CD14-positive monocyte (primary cell): ENCODE measurements at regions not wholly inside any gene's neighbourhood (a gene's known extent, or its start where the extent isn't known, plus 50 kb on each side); places are given as distances from the start of the nearest gene placed in this dataset.

Experiments
- DNase-seq, 3 donors: peaks; one replicate each; pipeline ENCODE4 v3.0.0-alpha.2; 2011 to 2022
- H2AFZ ChIP-seq: 2 replicates; pipeline ENCODE4 v1.6.0; 2012; ENCODE audit warnings: mild to moderate bottlenecking, low read depth, low read length, inconsistent platforms; ENCODE audit not compliant: insufficient read depth, poor library complexity, severe bottlenecking
- H3K27ac ChIP-seq, 2 donors: 1 replicate in 1 of 2; 2 replicates in 1 of 2; pipeline ENCODE4 v1.5.1; 2012 to 2013; ENCODE audit warnings: low read length in 2 of 2, control low read depth in 1 of 2, inconsistent platforms in 1 of 2, low read depth in 1 of 2, mild to moderate bottlenecking in 1 of 2
- H3K27me3 ChIP-seq, 2 donors: one replicate each; pipeline versions ENCODE4 v1.6.0 to v1.6.1; 2011 to 2013; ENCODE audit warnings: low read length in 2 of 2; ENCODE audit not compliant: control insufficient read depth in 2 of 2, insufficient read depth in 2 of 2
- H3K36me3 ChIP-seq, 2 donors: replicated peaks in 1 of 2; 1 replicate in 1 of 2; 2 replicates in 1 of 2; pipeline versions ENCODE4 v1.5.1 to v1.6.1; 2012 to 2013; ENCODE audit warnings: low read length in 2 of 2, control low read depth in 1 of 2, inconsistent platforms in 1 of 2, mild to moderate bottlenecking in 1 of 2; ENCODE audit not compliant: insufficient read depth in 2 of 2, control insufficient read depth in 1 of 2
- H3K4me1 ChIP-seq, 2 donors: 1 replicate in 1 of 2; 2 replicates in 1 of 2; pipeline versions ENCODE4 v1.5.1 to v1.6.1; 2012 to 2013; ENCODE audit warnings: low read length in 2 of 2, control low read depth in 1 of 2, inconsistent platforms in 1 of 2, mild to moderate bottlenecking in 1 of 2, moderate library complexity in 1 of 2; ENCODE audit not compliant: insufficient read depth in 2 of 2, control insufficient read depth in 1 of 2
- H3K4me2 ChIP-seq: replicated peaks from 2 replicates; pipeline ENCODE3; 2012; ENCODE audit warnings: low read length, moderate library complexity, mild to moderate bottlenecking; ENCODE audit not compliant: poor library complexity, severe bottlenecking; ENCODE audit errors: extremely low read depth
- H3K4me3 ChIP-seq, 3 experiments: fragments of 200-600 bp in 1 of 3; sonication (generic) in 1 of 3; replicated peaks in 1 of 3; 1 replicate in 2 of 3; 2 replicates in 1 of 3; pipeline ENCODE4 v1.5.1; 2011 to 2013; ENCODE audit warnings: low read length in 3 of 3, mild to moderate bottlenecking in 3 of 3, control low read depth in 2 of 3, low read depth in 2 of 3, inconsistent platforms in 1 of 3, moderate library complexity in 1 of 3
- H3K79me2 ChIP-seq: 2 replicates; pipeline ENCODE4 v1.6.0; 2012; ENCODE audit warnings: mild to moderate bottlenecking, control low read depth, inconsistent platforms, low read length, moderate library complexity; ENCODE audit not compliant: insufficient read depth
- H3K9ac ChIP-seq: 2 replicates; pipeline ENCODE4 v1.6.0; 2017; ENCODE audit warnings: low read length, mild to moderate bottlenecking; ENCODE audit not compliant: insufficient read depth, poor library complexity, severe bottlenecking
- H3K9me3 ChIP-seq, 2 donors: replicated peaks in 1 of 2; 1 replicate in 1 of 2; 2 replicates in 1 of 2; pipeline versions ENCODE4 v1.5.1 to v1.6.1; 2012 to 2013; ENCODE audit warnings: low read length in 2 of 2, control low read depth in 1 of 2; ENCODE audit not compliant: control insufficient read depth in 1 of 2, insufficient read depth in 1 of 2
- H4K20me1 ChIP-seq: 2 replicates; pipeline ENCODE4 v1.6.0; 2012; ENCODE audit warnings: mild to moderate bottlenecking, low read length, control low read depth, moderate library complexity; ENCODE audit not compliant: insufficient read depth
- H3K27ac Mint-ChIP-seq, 7 donors: one replicate each; pipeline ENCODE4 v1.8.0; 2020; ENCODE audit warnings: mild to moderate bottlenecking in 7 of 7, mixed read lengths in 7 of 7, moderate library complexity in 6 of 7, inconsistent platforms in 2 of 7
- H3K27me3 Mint-ChIP-seq, 3 donors: one replicate each; pipeline ENCODE4 v1.8.0; 2021 to 2022; ENCODE audit warnings: low read depth in 3 of 3, mild to moderate bottlenecking in 3 of 3, mixed read lengths in 3 of 3, moderate library complexity in 3 of 3, inconsistent platforms in 1 of 3
- H3K36me3 Mint-ChIP-seq, 2 donors: one replicate each; pipeline ENCODE4 v1.8.0; 2020; ENCODE audit warnings: mixed read lengths in 2 of 2, inconsistent platforms in 1 of 2, mild to moderate bottlenecking in 1 of 2
- H3K4me1 Mint-ChIP-seq: one replicate; pipeline ENCODE4 v1.8.0; 2020; ENCODE audit warnings: mild to moderate bottlenecking, mixed read lengths
- H3K4me3 Mint-ChIP-seq, 2 donors: one replicate each; pipeline ENCODE4 v1.8.0; 2020; ENCODE audit warnings: mild to moderate bottlenecking in 2 of 2, mixed read lengths in 2 of 2, moderate library complexity in 1 of 2
- H3K9me3 Mint-ChIP-seq, 7 donors: one replicate each; pipeline ENCODE4 v1.8.0; 2020 to 2022; ENCODE audit warnings: mixed read lengths in 7 of 7, mild to moderate bottlenecking in 6 of 7, moderate library complexity in 6 of 7, inconsistent platforms in 2 of 7
- WGBS: methylation state at CpG from one replicate; pipeline ENCODE4 v1.1.5; 2013; ENCODE audit warnings: missing lambda C conversion rate; ENCODE audit not compliant: insufficient coverage; 5-methylcytosine and 5-hydroxymethylcytosine counted together
- intact Hi-C, 2 donors: fragments of 100-400 bp; cut with micrococcal nuclease; formaldehyde crosslinking; loops; one replicate each; pipeline versions ENCODE4 v1.15.0 to v1.15.1; 2023
- TF ChIP-seq, protein P1 (sequence below): fragments of 200-600 bp; IDR thresholded peaks from one replicate; pipeline ENCODE4 v1.8.0; 2022; ENCODE audit warnings: antibody characterized with exemption, mild to moderate bottlenecking

DNA sequence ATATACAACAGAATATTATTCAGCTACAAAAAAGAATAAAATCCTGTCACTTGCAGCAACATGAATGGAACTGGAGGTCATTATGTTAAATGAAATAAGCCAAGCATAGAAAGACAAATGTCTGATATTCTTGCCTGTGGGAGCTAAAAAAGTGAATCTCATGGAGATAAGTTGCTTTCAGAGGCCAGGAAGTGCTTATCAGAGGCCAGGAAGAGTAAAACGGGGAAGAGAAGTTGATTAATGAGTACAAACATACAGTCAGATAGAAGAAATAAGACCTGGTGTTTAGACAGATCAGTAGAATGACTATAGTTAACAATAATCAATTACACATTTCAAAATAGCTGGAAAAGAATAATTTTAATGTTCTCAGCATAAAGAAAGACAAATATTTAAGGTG, 54.4 kb upstream of the CPHXL start:
- Histone ChIP-seq H2AFZ (no peak overlapping the region), H3K9ac (no peak overlapping the region), H3K4me2 (no peak overlapping the region), H3K4me3 (no peak overlapping the region), H3K9me3 (no peaks in the 10 kb centered on the region), H3K79me2 (no peaks in the 10 kb centered on the region), H3K27ac (no peak overlapping the region), H3K36me3 (no peaks in the 10 kb centered on the region), H3K4me1 (no peaks in the 10 kb centered on the region), H4K20me1 (no peaks in the 10 kb centered on the region), H3K27me3 (peaks cover 0 to 15% of the 10 kb centered on the region in 2 donors)
- H3K36me3 Mint-ChIP-seq, result no peaks in the 10 kb centered on the region
- H3K27me3 Mint-ChIP-seq, result peaks cover 9 to 41% (median 16%) of the 10 kb centered on the region in 3 donors
- WGBS, result no CpG with 5 or more reads among the region's 1 CpG
- H3K4me1 Mint-ChIP-seq, result no peaks in the 10 kb centered on the region
- H3K9me3 Mint-ChIP-seq, result peaks cover 0 to 3% (median 0%) of the 10 kb centered on the region in 7 donors
- H3K27ac Mint-ChIP-seq, result no peak overlapping the region
- TF ChIP-seq, protein P1, sequence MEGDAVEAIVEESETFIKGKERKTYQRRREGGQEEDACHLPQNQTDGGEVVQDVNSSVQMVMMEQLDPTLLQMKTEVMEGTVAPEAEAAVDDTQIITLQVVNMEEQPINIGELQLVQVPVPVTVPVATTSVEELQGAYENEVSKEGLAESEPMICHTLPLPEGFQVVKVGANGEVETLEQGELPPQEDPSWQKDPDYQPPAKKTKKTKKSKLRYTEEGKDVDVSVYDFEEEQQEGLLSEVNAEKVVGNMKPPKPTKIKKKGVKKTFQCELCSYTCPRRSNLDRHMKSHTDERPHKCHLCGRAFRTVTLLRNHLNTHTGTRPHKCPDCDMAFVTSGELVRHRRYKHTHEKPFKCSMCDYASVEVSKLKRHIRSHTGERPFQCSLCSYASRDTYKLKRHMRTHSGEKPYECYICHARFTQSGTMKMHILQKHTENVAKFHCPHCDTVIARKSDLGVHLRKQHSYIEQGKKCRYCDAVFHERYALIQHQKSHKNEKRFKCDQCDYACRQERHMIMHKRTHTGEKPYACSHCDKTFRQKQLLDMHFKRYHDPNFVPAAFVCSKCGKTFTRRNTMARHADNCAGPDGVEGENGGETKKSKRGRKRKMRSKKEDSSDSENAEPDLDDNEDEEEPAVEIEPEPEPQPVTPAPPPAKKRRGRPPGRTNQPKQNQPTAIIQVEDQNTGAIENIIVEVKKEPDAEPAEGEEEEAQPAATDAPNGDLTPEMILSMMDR, result no peak
- H3K4me3 Mint-ChIP-seq, result no peak overlapping the region
- intact Hi-C loops, result no loop called here
- DNase-seq, result no peak

DNA sequence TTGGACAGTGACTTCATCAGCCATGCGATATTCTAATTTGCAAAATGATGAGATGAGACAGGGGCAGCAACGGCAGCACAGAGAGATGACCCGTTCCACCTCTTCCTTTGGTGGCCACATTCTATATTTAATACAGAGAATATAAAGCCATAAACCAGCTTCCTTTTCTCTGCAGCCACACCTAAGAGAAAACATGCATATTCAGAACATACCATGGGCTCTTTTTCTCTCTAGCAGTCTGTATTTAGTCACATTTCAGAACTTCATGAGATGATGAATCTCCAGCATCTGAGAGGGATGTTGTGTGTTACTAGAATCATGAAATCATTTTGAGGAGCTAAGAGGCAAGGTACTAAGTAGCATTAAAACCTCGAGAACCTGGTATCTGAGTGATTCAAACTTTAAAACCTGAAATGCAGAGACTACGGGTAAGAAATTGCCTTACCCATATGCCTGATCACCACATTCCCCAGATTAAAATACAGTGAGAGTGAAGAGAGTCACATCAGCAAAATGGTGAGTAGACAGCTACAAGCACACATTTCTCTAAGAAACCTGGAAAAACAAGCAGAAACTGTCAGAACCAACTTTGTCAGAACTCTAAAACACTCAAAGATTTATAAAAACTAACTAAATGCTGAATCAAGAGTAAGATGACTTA, 55.5 kb upstream of the CPHXL start:
- TF ChIP-seq, protein P1, result no peak
- Histone ChIP-seq H3K36me3 (no peaks in the 10 kb centered on the region), H3K4me2 (no peak overlapping the region), H3K9ac (no peak overlapping the region), H2AFZ (no peak overlapping the region), H3K27ac (no peak overlapping the region), H3K4me3 (no peak overlapping the region), H4K20me1 (no peaks in the 10 kb centered on the region), H3K4me1 (no peaks in the 10 kb centered on the region), H3K9me3 (no peaks in the 10 kb centered on the region), H3K79me2 (no peaks in the 10 kb centered on the region), H3K27me3 (peaks cover 0 to 15% of the 10 kb centered on the region in 2 donors)
- Mint-ChIP-seq H3K4me3 (no peak overlapping the region), H3K27ac (no peak overlapping the region), H3K27me3 (peaks cover 4 to 37% (median 13%) of the 10 kb centered on the region in 3 donors), H3K4me1 (no peaks in the 10 kb centered on the region), H3K9me3 (peaks cover 0 to 3% (median 0%) of the 10 kb centered on the region in 7 donors), H3K36me3 (no peaks in the 10 kb centered on the region)
- DNase-seq, result no peak
- no CpG with 5 or more reads among the region's 5 CpGs for WGBS
- intact Hi-C loops, result no loop called here
